Activated CD8-positive, alpha-beta memory T cell treated with anti-CD3 and anti-CD28 coated beads, Interleukin-2, amount 50 U/mL, for 4 hours (primary cell): ENCODE measurements at regions not wholly inside any gene's neighbourhood (a gene's known extent, or its start where the extent isn't known, plus 50 kb on each side); places are given as distances from the start of the nearest gene placed in this dataset.

ENCODE experiments used
- DNase-seq: peaks from one replicate; pipeline ENCODE4 v3.0.0-alpha.2; 2020

DNA sequence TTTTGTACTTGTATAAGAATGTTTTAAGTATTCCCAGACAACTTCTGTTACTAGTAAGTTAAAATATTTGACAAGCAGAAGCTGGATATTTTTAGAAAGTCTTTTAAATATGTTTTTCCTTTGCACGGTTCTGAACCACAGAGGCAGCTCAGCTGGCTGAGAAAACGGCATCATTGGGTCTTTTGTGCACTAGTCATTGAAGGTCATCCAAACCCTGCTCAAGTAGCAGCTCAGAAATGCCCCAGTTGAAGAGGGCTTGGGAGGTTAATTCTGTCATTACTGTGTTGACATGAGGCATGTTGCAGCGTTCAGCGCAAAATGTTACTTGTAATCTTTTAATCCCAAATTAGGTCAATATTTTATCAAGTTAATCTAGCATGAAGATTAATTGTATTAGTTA, 383.7 kb upstream of the FAM241A start:
- no peak for DNase-seq

DNA sequence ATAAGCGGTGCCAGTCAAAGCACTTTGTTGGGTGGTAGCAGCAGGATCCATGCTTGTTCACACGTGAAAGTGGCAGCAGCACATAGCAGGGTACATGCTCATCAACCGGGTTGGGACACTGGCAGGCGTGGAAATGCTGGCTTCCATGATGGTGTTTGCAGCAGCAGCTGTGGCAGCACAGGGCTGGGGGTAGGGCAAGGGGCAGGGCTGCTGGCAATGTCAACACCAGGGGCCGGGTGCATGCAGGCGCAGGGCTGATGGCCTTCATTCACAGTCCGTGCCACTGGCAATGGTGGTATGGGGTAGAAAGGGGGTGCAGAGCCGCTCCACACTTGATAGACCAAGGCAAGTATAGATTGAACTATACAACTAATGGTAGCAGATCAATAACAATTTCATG, 374.7 kb upstream of the FAM241A start:
- DNase-seq, result no peak

DNA sequence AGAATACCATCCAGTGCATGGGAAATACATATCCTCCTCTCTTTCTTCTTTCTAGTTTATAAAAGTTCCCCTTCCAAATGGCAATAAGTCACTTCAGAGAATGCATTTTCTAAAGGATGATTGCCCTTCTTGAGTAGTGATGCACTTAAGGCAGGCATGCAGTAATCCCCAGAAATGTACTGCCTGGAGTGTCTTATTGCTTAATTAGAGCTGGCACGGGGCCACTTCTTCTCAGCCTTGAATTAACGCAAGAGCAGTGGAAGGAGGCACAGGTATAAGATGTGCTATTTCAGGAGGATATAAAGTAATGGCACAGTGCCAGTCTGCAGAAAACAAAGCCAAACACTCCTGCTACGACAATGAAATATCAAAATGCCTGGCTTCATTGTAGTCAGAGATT, 371.4 kb upstream of the FAM241A start:
- DNase-seq, result no peak

DNA sequence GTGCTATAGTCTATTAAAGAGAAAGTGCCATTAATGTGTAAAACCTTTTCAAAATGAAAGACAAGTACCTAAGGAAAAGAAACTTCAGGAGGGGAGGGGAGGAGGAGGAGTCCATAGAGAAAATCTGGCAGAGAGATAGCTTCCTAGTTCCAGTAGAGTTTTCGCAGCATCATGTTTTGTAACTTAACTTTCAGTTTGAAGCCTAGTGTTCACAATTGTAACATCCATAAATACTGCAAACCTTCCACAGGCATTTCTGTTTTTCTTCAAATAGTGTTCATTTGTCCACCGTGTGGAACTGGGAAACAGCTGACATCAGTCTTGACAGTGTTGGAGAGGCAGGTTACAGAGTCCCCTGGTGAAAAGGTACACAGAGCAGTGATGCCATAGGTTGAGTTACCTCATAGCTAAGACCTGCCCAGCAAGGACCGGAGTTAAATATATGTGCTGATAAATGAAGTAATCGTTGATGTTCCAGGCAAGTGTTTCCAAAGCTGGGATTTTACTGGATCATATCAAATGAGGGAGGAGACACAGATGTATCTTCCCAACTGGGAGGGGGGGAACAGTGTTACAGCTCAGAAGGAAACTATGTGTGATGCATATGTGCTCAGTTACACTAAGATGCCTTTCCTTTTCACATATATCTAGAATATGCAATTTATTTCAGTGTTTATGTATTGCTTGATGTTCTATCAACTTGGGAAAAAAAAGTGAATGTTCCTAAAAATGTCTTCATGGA, 369.5 kb upstream of the FAM241A start:
- DNase-seq, result no peak

DNA sequence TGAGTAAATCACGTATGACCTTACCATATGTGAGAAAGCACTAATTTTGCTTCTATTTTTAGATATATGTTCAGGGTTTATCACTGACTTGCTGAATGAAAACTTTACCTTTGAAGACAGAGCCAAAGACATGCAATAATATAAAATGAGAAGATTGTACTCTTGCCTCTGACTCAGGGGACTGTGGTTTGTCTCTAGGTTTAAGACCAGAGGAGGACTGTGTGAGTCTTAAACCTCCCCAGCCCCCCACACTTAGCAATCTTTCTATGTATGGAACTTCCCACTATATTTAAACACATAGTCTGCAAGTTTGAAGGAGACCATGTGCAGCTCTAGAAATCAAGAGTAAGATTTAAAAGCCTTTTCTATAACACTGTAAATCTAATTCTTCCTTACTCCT, 368.7 kb upstream of the FAM241A start:
- DNase-seq, result no peak

DNA sequence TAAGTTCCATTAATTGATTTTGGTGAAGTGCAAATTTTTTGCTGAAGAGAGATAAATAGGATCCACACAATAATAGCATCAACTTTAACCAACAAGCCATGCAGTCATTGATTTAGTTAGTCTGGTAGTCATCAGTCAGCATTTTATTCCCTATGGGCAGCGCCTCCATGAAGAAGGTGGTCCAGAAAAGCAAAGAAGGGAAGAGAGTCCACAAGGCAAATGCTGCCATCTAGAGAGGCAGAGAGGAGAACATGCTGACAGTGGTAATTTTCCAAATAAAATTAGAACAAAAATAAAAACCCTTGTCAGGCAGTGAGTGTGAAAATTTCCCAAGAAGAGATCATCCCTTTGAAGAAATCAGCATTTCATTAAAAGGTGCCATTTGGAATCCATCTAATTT, 366.7 kb upstream of the FAM241A start:
- DNase-seq, result no peak

DNA sequence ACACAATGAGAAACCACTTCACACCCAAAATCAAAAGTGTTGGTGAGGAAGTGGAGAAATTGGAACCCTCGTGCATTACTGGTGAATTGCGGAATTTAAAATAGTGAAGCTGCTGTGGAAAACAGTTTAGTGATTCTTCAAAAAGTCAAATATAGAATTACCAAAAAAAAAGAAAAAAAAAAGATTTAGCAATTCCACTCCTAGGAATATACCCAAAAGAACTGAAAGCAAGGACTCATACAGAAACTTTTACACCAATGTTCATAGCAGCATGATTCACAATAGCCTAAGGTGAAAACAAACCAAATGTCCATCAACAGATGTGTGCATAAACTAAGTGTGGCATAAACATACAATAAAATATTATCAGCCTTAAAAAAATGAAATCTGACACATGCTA, 364.3 kb upstream of the FAM241A start:
- DNase-seq, result no peak

DNA sequence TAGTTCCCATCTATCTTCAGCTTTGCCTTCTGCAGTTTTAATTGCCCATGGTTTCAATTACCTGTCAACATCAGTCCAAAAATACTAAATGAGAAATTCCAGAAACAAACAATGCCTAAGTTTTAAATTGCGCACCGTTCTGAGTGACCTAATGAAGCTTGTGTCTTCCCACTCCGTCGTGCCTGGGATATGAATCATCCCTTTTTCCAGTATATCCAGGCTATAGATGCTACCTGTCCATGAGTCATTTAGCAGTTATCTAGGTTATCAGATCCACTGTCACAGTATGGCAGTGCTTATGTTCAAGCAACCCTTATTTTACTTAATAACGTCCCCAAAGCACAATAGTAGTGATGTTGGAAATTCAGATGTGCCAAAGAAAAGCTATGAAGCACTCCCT, 363.6 kb upstream of the FAM241A start:
- DNase-seq, result no peak

DNA sequence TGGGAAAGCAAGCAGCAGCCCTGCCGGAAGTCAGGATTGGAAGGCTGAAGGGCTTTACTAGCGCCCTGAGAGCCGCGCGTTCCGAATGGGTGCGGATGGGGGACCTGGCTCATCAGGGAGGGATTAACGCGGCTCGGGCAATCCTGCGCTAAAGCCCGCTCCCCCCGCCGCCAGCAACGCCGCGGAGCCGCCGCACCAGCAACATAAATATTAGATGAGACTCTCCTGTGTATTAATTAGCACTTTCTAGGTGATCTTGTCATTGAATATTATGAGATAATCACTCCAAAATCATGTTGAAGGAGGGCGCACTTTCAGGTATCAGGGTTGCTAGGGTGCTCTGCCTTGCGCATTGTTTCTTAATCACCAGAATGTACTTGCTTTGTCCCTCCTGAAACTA, 357.2 kb upstream of the FAM241A start:
- no peak for DNase-seq

DNA sequence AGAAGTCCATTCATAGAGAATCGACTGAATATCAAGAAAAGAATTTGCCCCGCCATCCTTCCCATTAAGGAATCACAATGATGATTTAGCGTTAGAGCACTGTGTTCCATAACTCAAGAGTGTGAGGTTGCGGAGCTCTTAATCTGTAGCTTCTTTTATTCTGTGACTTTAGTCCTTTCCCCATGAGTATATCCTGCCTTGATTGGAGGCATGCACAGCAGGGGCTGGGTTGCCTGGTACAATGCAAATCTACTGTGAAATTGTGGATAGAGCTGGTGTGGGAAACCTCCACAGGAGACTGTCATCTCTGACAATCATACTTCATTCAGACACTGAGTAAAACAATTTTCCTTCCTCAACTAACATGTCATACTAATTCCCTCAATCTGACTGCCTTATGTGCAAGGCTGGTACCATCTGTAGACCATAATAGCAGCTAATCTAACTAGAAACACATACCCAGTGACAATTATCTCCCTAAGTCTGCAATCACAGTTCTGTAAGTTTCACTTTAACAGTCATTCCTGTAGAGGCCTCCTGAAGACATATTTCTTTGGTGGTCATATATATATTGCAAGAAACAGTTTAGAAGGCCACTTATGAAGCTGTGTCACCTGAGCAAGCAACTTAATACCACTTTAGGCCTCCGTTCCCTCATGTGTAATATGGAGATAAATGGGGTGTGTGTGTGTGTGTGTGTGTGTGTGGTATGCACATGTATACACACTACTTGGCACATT, 355.2 kb upstream of the FAM241A start:
- DNase-seq, result no peak

DNA sequence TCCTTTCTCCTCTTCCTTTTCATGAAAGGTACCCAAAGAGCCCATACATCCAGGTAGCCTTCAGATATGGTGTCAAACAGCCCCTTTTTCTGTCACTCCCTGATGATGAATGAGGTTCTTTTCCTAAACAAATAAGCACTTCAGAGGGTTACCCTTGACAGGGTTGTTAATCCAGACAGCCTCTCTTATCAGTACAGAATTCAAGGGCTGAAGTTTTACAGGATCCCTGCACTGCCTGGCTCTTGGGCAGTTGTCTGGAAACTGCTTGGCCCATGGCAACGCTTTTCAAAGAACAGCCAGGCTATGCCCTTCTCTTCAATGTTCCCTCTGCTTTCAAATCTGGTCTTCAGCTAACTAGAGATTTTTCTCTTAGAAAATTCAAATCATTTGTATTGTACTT, 352.6 kb upstream of the FAM241A start:
- no peak for DNase-seq

DNA sequence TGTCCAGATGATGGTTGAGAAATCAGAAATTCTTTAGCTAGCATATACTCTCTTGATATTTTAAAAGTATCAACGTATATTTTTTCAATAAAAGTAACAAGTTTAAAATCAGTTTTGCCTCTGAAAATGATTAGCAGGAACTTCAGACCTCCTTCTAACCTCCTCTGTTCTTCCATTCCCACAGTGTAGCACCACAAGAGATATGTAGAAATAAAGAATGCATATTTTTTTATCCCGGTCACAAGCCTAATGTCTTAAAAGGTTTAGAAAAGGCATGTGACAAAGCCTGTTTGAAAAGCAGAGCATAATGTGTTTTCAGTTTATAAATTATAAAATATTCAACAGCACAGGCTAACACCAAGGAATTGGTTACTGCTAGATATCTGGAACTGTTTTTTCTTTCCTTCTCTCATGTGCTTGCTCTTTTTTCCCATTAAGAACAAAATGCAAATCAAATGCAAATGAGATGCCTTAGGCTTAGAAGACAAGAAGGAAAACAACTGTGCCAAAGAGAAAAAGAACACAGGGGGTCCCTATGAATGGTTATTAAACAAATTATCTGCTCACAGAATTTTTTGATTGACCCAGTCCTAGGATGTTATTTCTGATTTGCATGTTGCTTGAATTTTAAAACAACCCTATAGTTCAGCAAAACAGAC, 351.7 kb upstream of the FAM241A start:
- no peak for DNase-seq

DNA sequence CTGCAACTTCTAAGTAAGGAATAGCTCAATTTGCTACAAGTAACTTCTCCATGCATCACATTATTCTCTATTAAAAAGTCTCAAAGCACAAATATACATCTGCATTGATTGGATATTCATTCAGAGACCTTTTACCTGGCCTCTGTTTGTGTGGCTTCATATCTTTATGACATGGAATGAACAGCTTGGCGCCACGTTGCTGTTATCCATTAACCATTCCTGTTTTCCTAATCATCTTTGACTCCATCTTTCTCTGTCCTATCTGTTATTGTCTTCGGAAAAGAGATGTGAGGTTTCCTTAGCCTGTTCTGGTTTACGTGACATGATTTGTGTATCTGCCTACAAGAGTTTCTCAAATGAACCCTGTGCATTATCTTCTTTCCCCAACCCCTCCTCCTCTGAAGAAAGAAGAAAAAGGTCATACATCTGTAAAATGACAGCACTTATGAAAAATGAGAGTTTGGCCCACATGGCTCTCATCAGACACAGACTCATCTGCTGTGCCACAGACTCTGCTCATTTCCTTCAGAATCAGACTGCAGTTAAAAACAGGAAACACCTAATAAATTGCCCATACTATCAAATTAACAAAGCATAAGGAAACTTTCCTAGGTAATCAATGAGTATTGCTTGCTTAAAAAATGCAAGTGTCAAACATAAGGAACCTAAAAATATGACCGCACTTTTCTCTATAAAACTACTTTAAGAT, 347.6 kb upstream of the FAM241A start:
- DNase-seq, result no peak

DNA sequence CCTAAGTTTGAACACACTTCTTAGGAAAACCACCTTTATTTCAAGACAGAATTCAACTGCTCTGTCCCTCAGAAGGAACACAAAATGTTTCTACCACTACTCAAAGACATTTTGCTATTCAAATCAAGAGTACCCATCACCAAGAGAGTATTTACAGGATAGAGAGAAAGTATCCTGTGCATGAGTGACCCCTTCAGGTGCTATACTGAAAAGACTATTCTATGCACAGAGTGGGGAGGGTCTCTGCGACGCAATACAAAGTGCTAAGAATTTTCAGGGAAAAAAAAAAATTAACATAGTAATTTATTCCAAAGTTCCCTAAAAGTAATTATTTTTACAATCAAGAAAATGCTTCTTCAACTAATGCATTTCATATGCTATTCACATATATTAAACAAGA, 346.4 kb upstream of the FAM241A start:
- no peak for DNase-seq

DNA sequence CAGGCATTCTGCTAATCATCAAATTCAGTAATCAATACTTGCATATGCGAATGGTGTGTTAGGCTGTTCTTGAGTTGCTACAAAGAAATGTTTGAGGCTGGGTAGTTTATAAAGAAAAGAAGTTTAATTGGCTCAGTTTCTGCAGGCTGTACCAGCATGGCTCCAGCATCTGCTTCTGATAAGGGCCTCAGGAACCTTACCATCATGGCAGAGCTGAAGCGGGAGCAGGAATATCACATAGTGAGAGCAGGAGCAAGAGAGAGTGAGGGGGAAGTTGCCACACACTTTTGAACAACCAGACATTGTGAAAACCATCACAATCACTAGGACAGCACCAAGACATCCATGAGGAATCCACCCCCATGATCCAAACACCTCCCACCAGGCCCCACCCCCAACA, 344.7 kb upstream of the FAM241A start:
- DNase-seq, result no peak

DNA sequence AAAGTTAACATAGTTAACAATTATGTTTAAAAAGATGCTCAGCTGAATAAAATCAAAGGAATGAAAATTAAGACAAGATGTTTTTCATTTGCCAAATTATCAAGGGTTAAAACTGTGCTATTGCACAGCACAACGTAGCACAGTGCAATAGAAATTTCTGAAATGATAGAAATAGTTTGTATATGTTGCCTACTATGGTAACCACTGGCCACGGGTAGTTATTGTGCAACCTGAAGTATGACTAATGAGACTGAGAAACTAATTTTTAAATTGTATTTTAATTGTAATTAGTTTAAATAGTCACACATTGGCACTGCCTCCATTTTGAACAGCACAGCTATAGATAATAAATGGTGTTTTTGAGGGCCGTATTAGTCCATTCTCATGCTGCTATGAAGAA, 343.1 kb upstream of the FAM241A start:
- no peak for DNase-seq

DNA sequence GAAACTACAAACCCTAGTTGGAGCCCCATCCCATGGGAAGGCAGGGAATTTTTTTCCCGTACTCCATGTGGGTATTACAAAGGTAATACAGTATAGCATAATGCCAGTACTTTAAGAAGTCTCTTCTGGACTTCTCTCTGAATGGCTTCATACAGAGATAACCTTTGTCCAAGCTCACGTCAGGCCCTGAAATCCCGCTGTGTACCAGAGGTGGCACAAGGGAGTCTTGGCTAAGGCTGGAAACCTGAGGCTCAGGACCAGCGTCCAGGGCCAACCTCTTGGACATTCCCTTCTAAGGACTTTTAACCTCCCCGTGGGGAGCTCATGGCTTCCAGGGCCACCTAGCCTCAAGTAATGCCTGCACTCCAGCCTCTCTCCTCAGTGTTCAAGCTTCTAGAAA, 338.9 kb upstream of the FAM241A start:
- no peak for DNase-seq

DNA sequence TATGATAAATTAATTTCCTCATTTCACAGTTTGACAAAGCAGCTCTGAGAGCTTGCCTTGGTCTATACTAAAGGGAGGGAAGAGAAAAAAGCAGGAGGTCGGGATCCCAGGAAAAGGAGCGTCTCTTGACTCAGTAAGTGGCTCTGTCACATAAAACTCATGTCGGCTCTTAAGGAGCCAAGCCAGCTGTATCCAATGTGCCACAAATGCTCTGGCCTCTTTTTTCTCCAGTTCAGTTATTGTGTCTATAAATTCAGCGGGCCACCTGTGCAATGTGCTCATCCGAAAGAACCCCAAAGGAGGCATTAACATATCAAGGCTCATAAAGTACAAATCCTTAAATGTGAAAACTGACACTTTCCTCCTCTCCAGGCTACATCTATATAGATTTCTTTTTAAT, 337.7 kb upstream of the FAM241A start:
- DNase-seq, result no peak

DNA sequence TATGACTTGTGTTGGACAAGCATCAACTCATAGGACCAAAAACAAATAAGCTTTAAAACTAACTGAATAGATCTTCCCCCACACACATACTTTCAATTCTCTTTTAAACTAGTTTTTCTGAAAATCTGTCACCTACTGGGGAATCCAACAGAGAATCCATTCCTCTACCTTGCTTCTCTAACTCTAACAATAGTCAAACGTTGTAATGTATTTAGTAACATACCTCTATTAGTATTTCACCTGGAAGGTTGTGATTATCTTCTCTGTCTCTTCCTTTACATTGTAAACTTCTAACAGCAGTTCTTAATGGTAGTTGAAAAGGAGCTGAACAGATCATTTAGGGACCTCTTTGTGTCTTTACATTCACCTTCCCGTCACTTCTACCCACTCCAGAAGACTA, 337.1 kb upstream of the FAM241A start:
- DNase-seq, result no peak

DNA sequence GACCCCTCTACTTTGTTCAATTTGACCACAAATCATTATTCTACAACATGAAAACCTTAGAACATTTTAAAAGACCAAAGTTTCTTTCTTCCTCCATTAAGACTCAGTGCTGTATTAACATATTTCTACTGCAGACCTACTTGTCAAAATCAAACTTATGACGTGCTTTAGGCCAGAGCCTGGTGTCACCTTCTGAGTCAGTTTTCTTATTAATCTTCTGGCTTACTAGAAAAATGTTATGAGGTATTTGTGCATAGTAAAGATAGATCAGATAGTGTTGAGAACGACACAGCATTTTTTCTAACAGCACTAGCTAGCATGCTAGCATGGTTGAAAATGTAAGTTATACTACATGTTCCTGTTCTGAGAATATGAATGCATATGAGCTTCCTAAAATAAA, 333.6 kb upstream of the FAM241A start:
- no peak for DNase-seq

DNA sequence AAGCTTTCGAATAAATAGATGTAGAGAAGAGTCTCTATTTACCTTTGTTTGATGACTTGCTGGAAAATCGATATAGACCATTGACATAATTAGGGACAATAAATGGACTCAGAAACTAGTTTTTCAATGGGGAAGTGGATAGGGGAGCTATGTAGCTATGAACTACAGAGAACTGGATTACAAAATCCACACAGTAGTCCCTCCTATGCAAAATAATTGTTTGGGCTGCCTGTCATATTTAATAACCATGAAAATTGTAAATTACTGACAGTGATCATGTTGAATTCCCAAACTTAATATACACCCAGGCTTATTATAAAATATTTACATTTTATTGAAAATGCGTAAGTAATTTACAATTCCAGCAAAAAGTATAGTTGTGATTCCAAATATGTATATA, 333.1 kb upstream of the FAM241A start:
- DNase-seq, result no peak

DNA sequence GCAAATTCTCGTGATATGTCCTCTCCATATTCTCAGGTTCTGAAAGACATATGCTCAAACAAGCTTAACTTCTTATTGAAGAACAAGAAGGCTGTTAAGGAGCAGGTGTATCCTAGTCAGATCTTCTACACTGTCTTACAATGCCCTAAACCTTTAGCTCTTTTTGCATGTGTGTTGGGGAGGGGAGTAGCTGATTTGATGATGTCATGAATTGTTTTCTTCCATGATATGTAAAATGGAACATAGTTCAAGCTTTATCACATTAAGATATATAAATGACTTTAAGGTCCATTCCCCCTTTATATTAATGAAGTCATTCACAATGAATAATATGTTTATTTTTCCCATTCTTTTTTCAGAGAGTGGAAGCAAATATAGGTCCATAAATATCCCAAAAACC, 332.5 kb upstream of the FAM241A start:
- DNase-seq, result no peak

DNA sequence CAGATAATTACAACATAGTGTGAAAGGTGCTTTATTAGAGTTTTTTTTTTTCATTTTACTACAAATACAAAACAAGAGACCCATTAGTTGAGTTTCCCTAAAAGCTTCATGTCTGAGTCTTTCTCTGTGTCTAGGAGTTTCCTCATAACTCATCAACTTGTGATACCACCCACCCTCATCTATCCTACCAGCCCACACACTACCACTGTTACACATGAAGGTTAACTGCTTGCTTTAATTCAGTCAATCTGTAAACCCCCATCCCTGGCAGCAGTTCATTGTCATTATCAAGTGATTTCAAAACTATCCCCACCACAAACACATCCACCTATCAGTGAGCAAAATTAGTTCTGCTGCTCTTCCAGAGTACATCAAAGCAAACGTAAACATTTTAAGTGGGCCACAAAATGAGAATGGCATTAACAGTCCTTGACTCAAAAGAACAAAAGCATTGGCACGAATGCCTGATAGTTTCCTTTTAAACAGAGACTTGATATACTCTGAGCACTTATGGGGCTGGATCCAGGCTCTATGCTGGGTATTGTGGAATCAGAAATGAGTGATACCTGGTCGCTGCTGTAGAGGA, 331.6 kb upstream of the FAM241A start:
- DNase-seq, result no peak
